ENCODE measurements at regions not wholly inside any gene's neighbourhood (a gene's known extent, or its start where the extent isn't known, plus 50 kb on each side); places are given as distances from the start of the nearest gene placed in this dataset.

GRCh38 chr3:151555523-151555922, 94.7 kb upstream of the IGSF10 start:
- TF ChIP-seq U2AF2 (IDR thresholded peaks at IDR 0.05; ENCODE audit: low read depth, low read length) (no peak), PATZ1 (CRISPR knock-in tag; IDR thresholded peaks at IDR 0.05) (no peak), CTCF (CRISPR knock-in tag; IDR thresholded peaks at IDR 0.05) (no peak), MLLT10 (CRISPR knock-in tag; IDR thresholded peaks at IDR 0.05) (no peak), PRDM10 (CRISPR knock-in tag; IDR thresholded peaks at IDR 0.05; ENCODE audit: low read depth) (no peak), POLR2A (IDR thresholded peaks at IDR 0.05; ENCODE audit: insufficient read depth in 1 of 2, low read depth in 2 of 2, low read length in 2 of 2) (no peak)

Measured in HepG2 (cell line).